Osteoblast (primary cell): ENCODE measurements at regions not wholly inside any gene's neighbourhood (a gene's known extent, or its start where the extent isn't known, plus 50 kb on each side); places are given as distances from the start of the nearest gene placed in this dataset.

Source experiments
- DNase-seq: peaks from one replicate; pipeline ENCODE4 v3.0.0; 2011; ENCODE audit warnings: low spot score, mixed read lengths; ENCODE audit not compliant: insufficient read length; ENCODE audit errors: missing footprints
- H2AFZ ChIP-seq: 2 replicates; pipeline ENCODE4 v1.6.0; 2011; ENCODE audit warnings: mild to moderate bottlenecking, low read length
- H3K27ac ChIP-seq: 2 replicates; pipeline ENCODE4 v1.5.1; 2011; ENCODE audit warnings: mild to moderate bottlenecking, low read depth, low read length, moderate library complexity
- H3K27me3 ChIP-seq: 2 replicates; pipeline ENCODE4 v1.6.0; 2012; ENCODE audit warnings: mild to moderate bottlenecking, control low read depth, inconsistent platforms, low read length, moderate library complexity; ENCODE audit not compliant: insufficient read depth
- H3K36me3 ChIP-seq: 2 replicates; pipeline ENCODE4 v1.5.1; 2011; ENCODE audit warnings: mild to moderate bottlenecking, low read length, control low read depth, moderate library complexity; ENCODE audit not compliant: insufficient read depth
- H3K4me1 ChIP-seq: 2 replicates; pipeline ENCODE4 v1.5.1; 2011; ENCODE audit warnings: mild to moderate bottlenecking, low read length, control low read depth, moderate library complexity; ENCODE audit not compliant: insufficient read depth
- H3K4me2 ChIP-seq: 2 replicates; pipeline ENCODE4 v1.6.0; 2011; ENCODE audit warnings: mild to moderate bottlenecking, low read length; ENCODE audit not compliant: insufficient read depth
- H3K4me3 ChIP-seq: fragments of 200-600 bp; sonication (generic); 3 replicates; pipeline ENCODE4 v1.5.1; 2012; ENCODE audit warnings: mild to moderate bottlenecking, low read length, inconsistent platforms; ENCODE audit not compliant: insufficient read depth
- H3K79me2 ChIP-seq: 2 replicates; pipeline ENCODE4 v1.6.0; 2012; ENCODE audit warnings: mild to moderate bottlenecking, low read length, control low read depth, inconsistent platforms; ENCODE audit not compliant: insufficient read depth
- H3K9me3 ChIP-seq: 2 replicates; pipeline ENCODE4 v1.5.1; 2011; ENCODE audit warnings: low read depth, low read length, control low read depth
- H4K20me1 ChIP-seq: 2 replicates; pipeline ENCODE4 v1.6.0; 2012; ENCODE audit warnings: mild to moderate bottlenecking, low read length, control low read depth; ENCODE audit not compliant: insufficient read depth
- TF ChIP-seq, protein P1 (sequence below): IDR thresholded peaks from 2 replicates; pipeline ENCODE4 v1.5.1; 2011; ENCODE audit warnings: mild to moderate bottlenecking, low read depth, low read length, moderate library complexity; ENCODE audit errors: extremely low read depth

DNA sequence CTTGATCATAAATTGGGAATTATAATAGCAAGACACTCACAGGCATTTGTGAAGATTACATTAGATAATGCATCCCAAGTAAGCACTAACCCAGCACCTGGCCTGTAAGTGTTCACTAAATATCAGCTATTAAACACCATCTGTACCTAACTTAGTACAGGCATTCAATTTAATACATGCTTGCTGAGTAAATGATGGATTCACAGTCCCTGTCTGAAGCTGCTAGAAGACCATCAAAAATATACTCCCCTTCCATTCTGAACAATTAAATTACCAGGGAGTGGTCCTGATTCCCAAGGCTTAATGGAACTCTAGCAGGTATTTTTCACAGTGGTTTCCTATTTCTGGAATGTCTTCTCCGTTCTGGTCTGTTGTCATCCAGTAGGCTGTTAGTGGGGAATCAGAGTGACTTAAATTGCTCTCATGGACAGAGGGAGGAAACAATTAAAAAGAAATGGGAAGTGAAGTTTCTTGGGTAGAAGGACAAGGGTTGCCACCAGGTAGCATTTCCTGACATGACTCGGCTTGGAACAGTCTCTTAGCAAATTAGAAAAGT, 233.9 kb downstream of the PTTG2 start:
- no peak overlapping the region for H3K4me2 ChIP-seq
- DNase-seq: no peak
- TF ChIP-seq, protein P1, sequence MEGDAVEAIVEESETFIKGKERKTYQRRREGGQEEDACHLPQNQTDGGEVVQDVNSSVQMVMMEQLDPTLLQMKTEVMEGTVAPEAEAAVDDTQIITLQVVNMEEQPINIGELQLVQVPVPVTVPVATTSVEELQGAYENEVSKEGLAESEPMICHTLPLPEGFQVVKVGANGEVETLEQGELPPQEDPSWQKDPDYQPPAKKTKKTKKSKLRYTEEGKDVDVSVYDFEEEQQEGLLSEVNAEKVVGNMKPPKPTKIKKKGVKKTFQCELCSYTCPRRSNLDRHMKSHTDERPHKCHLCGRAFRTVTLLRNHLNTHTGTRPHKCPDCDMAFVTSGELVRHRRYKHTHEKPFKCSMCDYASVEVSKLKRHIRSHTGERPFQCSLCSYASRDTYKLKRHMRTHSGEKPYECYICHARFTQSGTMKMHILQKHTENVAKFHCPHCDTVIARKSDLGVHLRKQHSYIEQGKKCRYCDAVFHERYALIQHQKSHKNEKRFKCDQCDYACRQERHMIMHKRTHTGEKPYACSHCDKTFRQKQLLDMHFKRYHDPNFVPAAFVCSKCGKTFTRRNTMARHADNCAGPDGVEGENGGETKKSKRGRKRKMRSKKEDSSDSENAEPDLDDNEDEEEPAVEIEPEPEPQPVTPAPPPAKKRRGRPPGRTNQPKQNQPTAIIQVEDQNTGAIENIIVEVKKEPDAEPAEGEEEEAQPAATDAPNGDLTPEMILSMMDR: no peak

DNA sequence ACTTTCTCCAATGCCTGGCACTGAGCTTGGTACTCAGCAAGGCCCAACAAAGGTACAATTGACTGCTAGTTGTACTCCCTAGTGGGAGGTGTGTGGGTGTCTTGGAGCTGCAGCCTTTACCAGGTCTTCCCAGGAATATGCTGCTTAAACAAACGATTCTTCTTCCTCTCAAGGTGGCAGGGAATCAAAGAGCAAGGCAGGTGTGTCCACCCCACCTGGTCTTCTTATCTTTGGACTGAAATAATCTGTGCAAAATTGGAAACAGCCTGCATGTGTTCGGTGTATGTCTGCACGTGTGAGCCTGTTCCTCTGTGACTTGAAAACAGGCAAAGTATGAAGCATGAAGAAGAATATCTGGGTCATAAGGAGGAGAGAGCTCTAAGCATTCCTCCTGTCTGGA, 235.3 kb downstream of the PTTG2 start:
- no peaks in the 10 kb centered on the region for H3K27me3 ChIP-seq
- peaks cover 4% of the 10 kb centered on the region for H3K9me3 ChIP-seq
- no peak overlapping the region for H3K27ac ChIP-seq
- no peaks in the 10 kb centered on the region for H4K20me1 ChIP-seq
- no peak for DNase-seq
- H3K4me1 ChIP-seq: peaks cover 13% of the 10 kb centered on the region
- H3K4me2 ChIP-seq: no peak overlapping the region
- TF ChIP-seq, protein P1: no peak
- H3K79me2 ChIP-seq: no peaks in the 10 kb centered on the region
- H3K4me3 ChIP-seq: no peak overlapping the region
- no peaks in the 10 kb centered on the region for H3K36me3 ChIP-seq
- H2AFZ ChIP-seq: no peak overlapping the region

More for the DNA sequence above, 233.9 kb downstream of the PTTG2 start:
- no peaks in the 10 kb centered on the region for H3K36me3 ChIP-seq
- peaks cover 4% of the 10 kb centered on the region for H3K9me3 ChIP-seq
- H3K4me3 ChIP-seq: no peak overlapping the region
- H4K20me1 ChIP-seq: no peaks in the 10 kb centered on the region
- peaks cover 26% of the 10 kb centered on the region for H3K4me1 ChIP-seq
- no peak overlapping the region for H3K27ac ChIP-seq
- H3K27me3 ChIP-seq: no peaks in the 10 kb centered on the region
- H3K79me2 ChIP-seq: no peaks in the 10 kb centered on the region
- H2AFZ ChIP-seq: no peak overlapping the region

DNA sequence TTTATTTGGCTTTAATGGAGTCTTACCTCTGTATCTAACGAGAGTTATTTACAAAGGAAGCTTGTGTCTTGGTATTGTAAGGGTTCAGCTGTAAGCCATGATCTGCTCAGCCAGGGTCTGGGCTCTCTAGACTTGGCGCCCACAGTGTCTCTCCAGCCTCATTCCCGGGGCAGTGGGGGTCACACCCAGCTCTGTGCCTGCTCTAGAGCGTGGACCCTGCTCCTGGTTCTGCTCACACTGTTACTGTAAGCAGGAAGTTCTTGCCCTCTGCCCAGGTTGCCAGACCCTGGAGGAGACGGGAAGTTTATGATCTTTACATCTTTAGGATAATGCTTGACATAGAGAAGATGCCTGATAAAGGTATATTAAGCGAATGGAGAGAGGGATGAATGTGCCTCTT, 235.7 kb downstream of the PTTG2 start:
- Histone ChIP-seq H3K27ac (no peak overlapping the region), H3K4me2 (no peak overlapping the region), H2AFZ (no peak overlapping the region), H3K79me2 (no peaks in the 10 kb centered on the region), H3K27me3 (no peaks in the 10 kb centered on the region), H3K36me3 (no peaks in the 10 kb centered on the region), H3K4me3 (no peak overlapping the region), H3K4me1 (peaks cover 8% of the 10 kb centered on the region), H4K20me1 (no peaks in the 10 kb centered on the region), H3K9me3 (peaks cover 4% of the 10 kb centered on the region)
- no peak for DNase-seq
- TF ChIP-seq, protein P1: no peak

DNA sequence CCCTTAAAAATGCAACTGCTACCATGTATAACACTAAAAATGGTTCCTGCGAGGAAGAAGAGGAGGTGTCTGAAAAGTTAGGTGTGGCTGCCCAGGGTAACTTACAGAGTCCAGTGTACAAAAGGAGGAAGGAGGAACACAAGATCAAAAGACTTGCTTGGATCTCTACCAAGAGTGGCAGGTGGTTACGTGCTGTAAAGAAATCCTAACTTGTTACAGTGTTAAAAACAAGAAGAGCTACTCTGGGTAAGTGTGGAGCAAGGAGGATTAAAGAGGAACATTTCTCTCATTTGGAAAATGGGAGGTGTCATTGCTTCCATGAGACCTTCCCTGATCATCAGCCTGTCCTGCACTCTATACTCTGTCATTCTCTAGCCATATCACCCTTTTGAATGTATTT, 242.0 kb downstream of the PTTG2 start:
- H3K36me3 ChIP-seq: no peaks in the 10 kb centered on the region
- no peaks in the 10 kb centered on the region for H4K20me1 ChIP-seq
- no peak overlapping the region for H3K27ac ChIP-seq
- DNase-seq: no peak
- H3K79me2 ChIP-seq: no peaks in the 10 kb centered on the region
- H3K4me3 ChIP-seq: no peak overlapping the region
- TF ChIP-seq, protein P1: no peak
- no peaks in the 10 kb centered on the region for H3K9me3 ChIP-seq
- H3K27me3 ChIP-seq: no peaks in the 10 kb centered on the region
- H3K4me1 ChIP-seq: no peaks in the 10 kb centered on the region
- no peak overlapping the region for H2AFZ ChIP-seq
- H3K4me2 ChIP-seq: no peak overlapping the region
